K562 (cell line): ENCODE measurements at regions not wholly inside any gene's neighbourhood (a gene's known extent, or its start where the extent isn't known, plus 50 kb on each side); places are given as distances from the start of the nearest gene placed in this dataset.

Experiments used
- ADNP ChIP-seq: fragments of 200-800 bp; sonication (Bioruptor generic); IDR thresholded peaks from 2 replicates; pipeline ENCODE4 v1.6.1; 2016; ENCODE audit warnings: missing genetic modification characterization, missing compliant biosample characterization
- GATAD2B ChIP-seq: fragments of 450-650 bp; IDR thresholded peaks from 2 replicates; pipeline ENCODE4 v1.6.1; 2017; ENCODE audit warnings: mild to moderate bottlenecking, borderline replicate concordance
- MTA2 ChIP-seq: fragments of 450-650 bp; IDR thresholded peaks from 2 replicates; pipeline ENCODE4 v1.6.1; 2016; ENCODE audit warnings: low read depth
- TSHZ1 ChIP-seq: fragments of 250-450 bp; sonication (Bioruptor Pico); IDR thresholded peaks from 2 replicates; pipeline ENCODE4 v1.4.0; 2020; ENCODE audit warnings: mild to moderate bottlenecking, moderate library complexity
- TF ChIP-seq, protein P1 (sequence below), 2 experiments: fragments of 450-650 bp; IDR thresholded peaks; 2 replicates each; pipeline ENCODE4 v1.6.1; 2016; ENCODE audit warnings: mild to moderate bottlenecking in 2 of 2, borderline replicate concordance in 1 of 2, low read depth in 1 of 2, moderate library complexity in 1 of 2

DNA sequence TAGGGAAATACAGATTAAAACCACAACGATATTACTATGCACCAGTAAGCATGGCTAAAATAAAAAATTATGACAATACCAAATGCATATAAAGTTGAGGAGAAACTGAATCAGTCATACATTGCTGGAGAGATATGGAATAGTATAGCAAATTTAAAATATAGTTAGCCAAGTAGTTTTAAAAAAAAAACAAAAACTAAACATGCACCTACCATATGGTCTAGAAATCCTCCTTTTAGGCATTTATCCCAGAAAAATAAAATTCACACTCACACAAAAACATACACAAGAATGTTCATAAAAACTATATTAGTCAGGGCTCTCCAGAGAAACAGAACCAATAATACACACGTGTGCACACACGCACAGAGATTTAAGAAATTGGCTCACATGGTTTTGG, 175.8 kb downstream of the IPMK start (continued):
- TF ChIP-seq, protein P1, sequence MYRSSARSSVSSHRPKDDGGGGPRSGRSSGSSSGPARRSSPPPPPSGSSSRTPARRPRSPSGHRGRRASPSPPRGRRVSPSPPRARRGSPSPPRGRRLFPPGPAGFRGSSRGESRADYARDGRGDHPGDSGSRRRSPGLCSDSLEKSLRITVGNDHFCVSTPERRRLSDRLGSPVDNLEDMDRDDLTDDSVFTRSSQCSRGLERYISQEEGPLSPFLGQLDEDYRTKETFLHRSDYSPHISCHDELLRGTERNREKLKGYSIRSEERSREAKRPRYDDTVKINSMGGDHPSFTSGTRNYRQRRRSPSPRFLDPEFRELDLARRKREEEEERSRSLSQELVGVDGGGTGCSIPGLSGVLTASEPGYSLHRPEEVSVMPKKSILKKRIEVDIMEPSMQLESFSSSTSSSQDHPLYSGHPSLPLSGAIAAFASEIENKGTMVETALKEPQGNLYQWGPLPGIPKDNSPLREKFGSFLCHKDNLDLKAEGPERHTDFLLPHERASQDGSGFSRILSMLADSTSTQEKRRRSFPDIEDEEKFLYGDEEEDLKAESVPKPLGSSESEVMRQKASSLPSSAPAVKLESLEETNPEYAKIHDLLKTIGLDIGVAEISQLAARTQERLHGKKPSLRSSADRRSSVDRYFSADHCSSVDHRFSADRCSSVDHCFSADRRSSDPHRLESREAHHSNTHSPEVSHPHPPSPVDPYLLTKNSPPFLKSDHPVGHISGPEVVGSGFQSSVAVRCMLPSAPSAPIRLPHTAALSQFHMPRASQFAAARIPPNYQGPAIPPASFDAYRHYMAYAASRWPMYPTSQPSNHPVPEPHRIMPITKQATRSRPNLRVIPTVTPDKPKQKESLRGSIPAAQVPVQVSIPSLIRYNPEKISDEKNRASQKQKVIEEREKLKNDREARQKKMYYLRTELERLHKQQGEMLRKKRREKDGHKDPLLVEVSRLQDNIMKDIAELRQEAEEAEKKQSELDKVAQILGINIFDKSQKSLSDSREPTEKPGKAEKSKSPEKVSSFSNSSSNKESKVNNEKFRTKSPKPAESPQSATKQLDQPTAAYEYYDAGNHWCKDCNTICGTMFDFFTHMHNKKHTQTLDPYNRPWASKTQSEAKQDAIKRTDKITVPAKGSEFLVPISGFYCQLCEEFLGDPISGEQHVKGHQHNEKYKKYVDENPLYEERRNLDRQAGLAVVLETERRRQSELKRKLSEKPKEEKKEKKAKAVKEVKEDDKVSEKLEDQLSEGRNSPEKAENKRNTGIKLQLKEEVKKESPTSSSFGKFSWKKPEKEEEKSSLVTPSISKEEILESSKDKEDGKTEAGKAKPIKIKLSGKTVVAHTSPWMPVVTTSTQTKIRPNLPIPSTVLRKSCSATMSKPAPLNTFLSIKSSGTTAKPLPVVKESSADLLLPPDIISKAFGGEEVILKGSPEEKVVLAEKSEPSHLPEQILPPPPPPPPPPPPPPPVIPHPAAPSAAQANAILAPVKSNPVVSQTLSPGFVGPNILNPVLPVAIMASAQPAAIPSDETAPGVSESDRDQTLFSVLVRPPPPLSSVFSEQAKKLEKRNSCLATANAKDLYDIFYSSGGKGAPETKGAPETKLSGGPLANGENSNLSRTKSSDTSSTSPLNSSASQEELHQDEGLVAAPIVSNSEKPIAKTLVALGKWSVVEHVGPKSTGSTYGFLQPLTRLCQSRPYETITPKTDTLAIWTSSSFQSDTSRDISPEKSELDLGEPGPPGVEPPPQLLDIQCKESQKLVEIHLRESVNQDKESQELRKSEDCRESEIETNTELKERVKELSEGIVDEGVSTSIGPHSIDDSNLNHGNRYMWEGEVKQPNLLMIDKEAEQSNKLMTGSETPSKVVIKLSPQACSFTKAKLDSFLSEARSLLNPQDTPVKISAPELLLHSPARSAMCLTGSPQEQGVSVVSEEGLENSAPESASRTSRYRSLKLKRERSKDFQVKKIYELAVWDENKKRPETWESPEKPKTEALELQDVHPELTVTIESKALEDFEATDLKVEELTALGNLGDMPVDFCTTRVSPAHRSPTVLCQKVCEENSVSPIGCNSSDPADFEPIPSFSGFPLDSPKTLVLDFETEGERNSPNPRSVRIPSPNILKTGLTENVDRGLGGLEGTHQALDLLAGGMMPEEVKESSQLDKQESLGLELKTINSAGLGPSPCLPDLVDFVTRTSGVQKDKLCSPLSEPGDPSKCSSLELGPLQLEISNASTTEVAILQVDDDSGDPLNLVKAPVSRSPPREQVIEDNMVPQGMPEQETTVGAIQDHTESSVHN (IDR thresholded peaks at IDR 0.05; ENCODE audit: borderline replicate concordance in 1 of 2, low read depth in 1 of 2): no peak
- TF ChIP-seq GATAD2B: no peak
- TF ChIP-seq ADNP (tag): no peak
- no peak for TF ChIP-seq MTA2
- TF ChIP-seq TSHZ1: no peak
